ENCODE measurements at regions not wholly inside any gene's neighbourhood (a gene's known extent, or its start where the extent isn't known, plus 50 kb on each side); places are given as distances from the start of the nearest gene placed in this dataset.

DNA sequence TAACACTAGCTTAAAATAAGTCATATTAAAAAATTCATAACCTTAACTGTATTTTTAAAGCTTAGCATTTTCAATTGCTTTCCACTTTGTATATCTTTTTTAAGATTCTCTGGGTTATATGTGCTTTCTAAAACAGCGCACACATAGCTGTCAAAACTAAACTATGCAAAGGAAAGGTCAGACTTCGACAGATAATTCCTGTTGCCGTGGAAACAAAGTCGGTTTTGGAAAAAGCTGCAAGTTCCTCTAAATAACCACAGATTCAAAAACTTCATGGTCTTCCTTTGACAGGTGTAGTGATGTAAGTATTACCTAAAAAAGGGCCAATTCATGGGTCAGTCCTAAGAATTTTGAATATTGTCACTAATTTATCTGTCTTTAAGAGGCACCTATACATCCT, 249.6 kb upstream of the TFPI start:
- TF ChIP-seq, protein P1, sequence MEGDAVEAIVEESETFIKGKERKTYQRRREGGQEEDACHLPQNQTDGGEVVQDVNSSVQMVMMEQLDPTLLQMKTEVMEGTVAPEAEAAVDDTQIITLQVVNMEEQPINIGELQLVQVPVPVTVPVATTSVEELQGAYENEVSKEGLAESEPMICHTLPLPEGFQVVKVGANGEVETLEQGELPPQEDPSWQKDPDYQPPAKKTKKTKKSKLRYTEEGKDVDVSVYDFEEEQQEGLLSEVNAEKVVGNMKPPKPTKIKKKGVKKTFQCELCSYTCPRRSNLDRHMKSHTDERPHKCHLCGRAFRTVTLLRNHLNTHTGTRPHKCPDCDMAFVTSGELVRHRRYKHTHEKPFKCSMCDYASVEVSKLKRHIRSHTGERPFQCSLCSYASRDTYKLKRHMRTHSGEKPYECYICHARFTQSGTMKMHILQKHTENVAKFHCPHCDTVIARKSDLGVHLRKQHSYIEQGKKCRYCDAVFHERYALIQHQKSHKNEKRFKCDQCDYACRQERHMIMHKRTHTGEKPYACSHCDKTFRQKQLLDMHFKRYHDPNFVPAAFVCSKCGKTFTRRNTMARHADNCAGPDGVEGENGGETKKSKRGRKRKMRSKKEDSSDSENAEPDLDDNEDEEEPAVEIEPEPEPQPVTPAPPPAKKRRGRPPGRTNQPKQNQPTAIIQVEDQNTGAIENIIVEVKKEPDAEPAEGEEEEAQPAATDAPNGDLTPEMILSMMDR (conservative IDR thresholded peaks at IDR 0.05; ENCODE audit: low read depth, low read length): no peak
- no peak for TF ChIP-seq EZH2 (IDR thresholded peaks at IDR 0.05; ENCODE audit: borderline replicate concordance, low read depth, low read length, poor library complexity, severe bottlenecking)

Data from A673 (cell line).